Tibial artery (tissue), 4 donors: ENCODE measurements at regions not wholly inside any gene's neighbourhood (a gene's known extent, or its start where the extent isn't known, plus 50 kb on each side); places are given as distances from the start of the nearest gene placed in this dataset.

Source experiments
- DNase-seq, 2 donors: peaks; one replicate each; pipeline ENCODE4 v3.0.0-alpha.2; 2019
- H3K27ac ChIP-seq, 2 donors: fragments of 200-600 bp; sonication (generic) in 1 of 2; 1 replicate in 1 of 2; 2 replicates in 1 of 2; pipeline ENCODE4 v1.5.1; 2018 to 2019; ENCODE audit warnings: mild to moderate bottlenecking in 1 of 2
- H3K27me3 ChIP-seq, 2 donors: fragments of 200-600 bp; sonication (generic) in 1 of 2; one replicate each; pipeline versions ENCODE4 v1.5.1 to v1.6.0; 2016 to 2019
- H3K36me3 ChIP-seq, 3 donors: fragments of 200-600 bp; sonication (generic) in 2 of 3; one replicate each; pipeline ENCODE4 v1.5.1; 2016 to 2019; ENCODE audit warnings: mild to moderate bottlenecking in 2 of 3
- H3K4me1 ChIP-seq, 4 donors: fragments of 200-600 bp; sonication (generic) in 2 of 4; 1 replicate in 3 of 4; 2 replicates in 1 of 4; pipeline ENCODE4 v1.5.1; 2016 to 2019
- H3K4me3 ChIP-seq, 2 donors: fragments of 200-600 bp; sonication (generic) in 1 of 2; 1 replicate in 1 of 2; 2 replicates in 1 of 2; pipeline ENCODE4 v1.5.1; 2018 to 2019; ENCODE audit warnings: mild to moderate bottlenecking in 2 of 2
- H3K9me3 ChIP-seq, 3 donors: fragments of 200-600 bp; sonication (generic) in 1 of 3; one replicate each; pipeline ENCODE4 v1.5.1; 2016 to 2019
- intact Hi-C: fragments of 100-400 bp; cut with DNase I; formaldehyde crosslinking; loops from one replicate; pipeline ENCODE4 v1.15.0; 2023; ENCODE audit warnings: low total_unique reads
- TF ChIP-seq, protein P1 (sequence below), 2 experiments: fragments of 200-600 bp in 1 of 2; fragments of 450-650 bp in 1 of 2; IDR thresholded peaks; one replicate each; pipeline ENCODE4 v1.5.1; 2017 to 2019; ENCODE audit warnings: antibody characterized with exemption in 2 of 2, mild to moderate bottlenecking in 1 of 2, moderate library complexity in 1 of 2

DNA sequence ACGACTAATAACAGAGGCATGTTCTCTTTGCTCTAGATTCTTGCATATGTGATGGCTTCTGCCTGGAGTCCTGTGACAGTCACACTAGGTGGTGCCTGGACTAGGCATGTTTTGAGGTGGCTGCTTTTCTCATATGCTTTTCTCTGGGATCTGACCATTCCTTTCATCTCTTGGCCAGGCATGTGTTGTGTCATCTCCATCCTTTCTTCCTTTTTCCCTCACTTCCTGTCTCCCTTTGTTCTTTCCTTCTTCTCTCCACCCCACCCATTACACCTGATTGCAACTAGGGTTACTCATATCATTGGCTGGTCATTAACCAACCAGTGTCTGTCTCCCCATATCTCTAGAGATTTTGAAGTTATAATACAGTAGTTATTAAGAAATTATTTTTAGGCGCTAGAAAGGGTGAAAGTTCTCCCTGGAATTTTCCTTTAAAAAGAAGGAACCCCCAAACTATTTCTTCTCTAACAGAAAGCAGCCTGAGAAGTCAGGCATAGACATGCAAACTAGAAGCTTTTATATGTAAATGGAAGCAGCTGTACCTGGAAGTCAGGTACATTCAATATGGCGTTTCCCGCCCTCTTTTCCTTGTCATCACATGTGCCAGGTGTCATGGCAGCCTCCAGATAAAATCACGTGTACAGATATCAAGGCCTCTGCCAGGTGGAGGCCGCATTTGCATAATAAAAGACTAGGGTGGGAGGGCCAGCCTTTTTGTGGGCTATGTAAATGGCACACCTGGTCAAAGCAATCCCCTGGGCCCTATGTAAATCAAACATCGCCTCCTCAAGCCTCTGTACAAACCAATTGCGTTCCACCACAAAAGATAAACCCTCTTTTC, 220.4 kb upstream of the MEX3C start:
- Histone ChIP-seq H3K9me3 (no peaks in the 10 kb centered on the region), H3K4me1 (no peaks in the 10 kb centered on the region), H3K4me3 (no peak overlapping the region), H3K27me3 (no peaks in the 10 kb centered on the region), H3K27ac (no peak overlapping the region), H3K36me3 (no peaks in the 10 kb centered on the region)
- TF ChIP-seq, protein P1, sequence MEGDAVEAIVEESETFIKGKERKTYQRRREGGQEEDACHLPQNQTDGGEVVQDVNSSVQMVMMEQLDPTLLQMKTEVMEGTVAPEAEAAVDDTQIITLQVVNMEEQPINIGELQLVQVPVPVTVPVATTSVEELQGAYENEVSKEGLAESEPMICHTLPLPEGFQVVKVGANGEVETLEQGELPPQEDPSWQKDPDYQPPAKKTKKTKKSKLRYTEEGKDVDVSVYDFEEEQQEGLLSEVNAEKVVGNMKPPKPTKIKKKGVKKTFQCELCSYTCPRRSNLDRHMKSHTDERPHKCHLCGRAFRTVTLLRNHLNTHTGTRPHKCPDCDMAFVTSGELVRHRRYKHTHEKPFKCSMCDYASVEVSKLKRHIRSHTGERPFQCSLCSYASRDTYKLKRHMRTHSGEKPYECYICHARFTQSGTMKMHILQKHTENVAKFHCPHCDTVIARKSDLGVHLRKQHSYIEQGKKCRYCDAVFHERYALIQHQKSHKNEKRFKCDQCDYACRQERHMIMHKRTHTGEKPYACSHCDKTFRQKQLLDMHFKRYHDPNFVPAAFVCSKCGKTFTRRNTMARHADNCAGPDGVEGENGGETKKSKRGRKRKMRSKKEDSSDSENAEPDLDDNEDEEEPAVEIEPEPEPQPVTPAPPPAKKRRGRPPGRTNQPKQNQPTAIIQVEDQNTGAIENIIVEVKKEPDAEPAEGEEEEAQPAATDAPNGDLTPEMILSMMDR (IDR thresholded peaks at IDR 0.05): no peak
- intact Hi-C loops: no loop called here
- no peak for DNase-seq

DNA sequence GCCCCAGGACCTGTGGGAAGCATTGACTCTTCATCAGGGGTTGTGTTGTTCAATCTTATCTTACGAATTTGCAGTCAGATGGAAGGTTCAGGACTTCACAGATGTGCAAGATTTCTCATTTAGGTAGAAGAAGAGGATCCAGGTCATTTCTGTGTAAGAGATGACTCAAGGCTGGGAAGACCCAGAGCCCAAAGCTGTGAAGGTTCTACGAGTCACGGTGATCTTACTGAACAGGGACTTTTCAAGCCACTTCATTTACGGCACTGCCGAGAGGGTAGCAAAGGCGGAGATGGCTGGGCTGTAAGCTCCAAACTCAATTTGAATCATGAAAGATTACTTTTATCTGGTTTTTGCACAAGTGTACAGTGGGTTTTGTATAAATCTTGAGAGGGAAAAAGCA, 228.0 kb upstream of the MEX3C start:
- H3K27me3 ChIP-seq: no peaks in the 10 kb centered on the region
- H3K36me3 ChIP-seq: no peaks in the 10 kb centered on the region
- no peak overlapping the region for H3K27ac ChIP-seq
- DNase-seq: no peak
- no peaks in the 10 kb centered on the region for H3K4me1 ChIP-seq
- H3K9me3 ChIP-seq: no peaks in the 10 kb centered on the region
- TF ChIP-seq, protein P1 (IDR thresholded peaks at IDR 0.05): no peak
- no peak overlapping the region for H3K4me3 ChIP-seq
- intact Hi-C loops: no loop called here

DNA sequence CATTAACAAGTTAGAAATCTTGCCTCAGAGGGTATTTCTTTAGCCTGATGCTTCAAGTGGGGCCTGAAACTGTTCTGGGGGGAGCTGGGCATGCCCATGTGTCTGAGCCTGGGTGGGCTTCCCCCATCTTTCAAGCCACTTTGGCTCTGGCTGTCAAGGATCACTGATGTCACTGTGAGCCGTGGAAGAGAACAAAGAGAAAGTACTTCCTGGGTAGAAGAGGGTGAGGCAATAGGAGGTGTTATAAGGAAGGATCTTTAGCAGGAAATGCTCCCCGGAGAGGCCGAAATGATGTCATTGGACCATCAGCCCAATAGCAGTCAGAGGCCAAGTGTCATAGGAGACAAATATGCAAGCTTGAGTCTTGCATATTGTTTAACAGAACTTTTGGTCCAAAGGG, 228.4 kb upstream of the MEX3C start:
- H3K4me1 ChIP-seq: no peaks in the 10 kb centered on the region
- DNase-seq: no peak
- H3K36me3 ChIP-seq: no peaks in the 10 kb centered on the region
- TF ChIP-seq, protein P1 (IDR thresholded peaks at IDR 0.05): no peak
- no peak overlapping the region for H3K27ac ChIP-seq
- H3K27me3 ChIP-seq: no peaks in the 10 kb centered on the region
- H3K9me3 ChIP-seq: no peaks in the 10 kb centered on the region
- no peak overlapping the region for H3K4me3 ChIP-seq
- intact Hi-C loops: no loop called here

DNA sequence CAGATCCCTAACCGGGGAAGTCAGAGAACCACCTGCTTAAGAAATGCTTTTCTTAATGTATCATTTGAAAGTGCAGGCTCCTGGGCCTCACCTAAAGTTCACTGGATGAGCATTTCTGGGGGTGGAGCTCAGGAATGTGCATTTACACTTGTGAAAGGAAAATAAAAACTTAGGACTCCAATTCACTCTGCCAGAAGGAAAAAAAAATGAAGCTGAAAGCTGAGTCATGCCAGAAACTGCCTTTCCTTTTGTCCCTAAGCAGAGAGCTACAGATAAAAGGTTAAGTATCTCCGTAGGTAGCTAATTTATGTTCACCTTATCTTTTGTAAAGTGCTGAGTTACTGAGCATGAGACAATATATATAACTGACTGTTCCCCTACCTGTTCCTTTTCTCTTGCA, 229.5 kb upstream of the MEX3C start:
- no peaks in the 10 kb centered on the region for H3K27me3 ChIP-seq
- TF ChIP-seq, protein P1 (IDR thresholded peaks at IDR 0.05): no peak
- H3K27ac ChIP-seq: no peak overlapping the region
- no peak for DNase-seq
- no peaks in the 10 kb centered on the region for H3K36me3 ChIP-seq
- intact Hi-C loops: no loop called here
- H3K4me1 ChIP-seq: no peaks in the 10 kb centered on the region
- H3K9me3 ChIP-seq: no peaks in the 10 kb centered on the region
- no peak overlapping the region for H3K4me3 ChIP-seq

DNA sequence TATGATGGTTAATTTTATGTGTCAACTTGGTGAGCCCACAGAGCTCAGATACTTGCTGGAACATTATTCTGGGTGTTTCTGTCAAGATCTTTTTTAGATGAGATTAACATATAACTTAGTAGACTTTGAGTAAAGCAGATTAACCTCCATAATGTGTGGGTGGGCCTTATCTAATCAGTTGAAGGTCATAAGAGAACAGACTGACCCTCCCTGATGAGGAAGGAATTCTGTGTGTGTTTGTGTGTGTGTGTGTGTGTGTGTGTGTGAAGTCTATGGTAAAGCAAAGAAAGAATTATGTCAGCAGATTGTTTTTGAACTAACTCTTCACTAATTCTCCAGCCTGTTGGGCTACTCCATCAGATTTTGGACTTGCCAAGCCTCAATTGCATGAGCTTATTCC, 232.2 kb upstream of the MEX3C start:
- no peak for DNase-seq
- Histone ChIP-seq H3K36me3 (no peaks in the 10 kb centered on the region), H3K9me3 (no peaks in the 10 kb centered on the region), H3K4me1 (no peaks in the 10 kb centered on the region), H3K4me3 (no peak overlapping the region), H3K27me3 (no peaks in the 10 kb centered on the region), H3K27ac (no peak overlapping the region)
- TF ChIP-seq, protein P1 (IDR thresholded peaks at IDR 0.05): no peak
- intact Hi-C loops: no loop called here
